A549 (cell line): ENCODE measurements at regions not wholly inside any gene's neighbourhood (a gene's known extent, or its start where the extent isn't known, plus 50 kb on each side); places are given as distances from the start of the nearest gene placed in this dataset.
"Not testable (repeated sequence)": the region's sequence is repeated elsewhere in the genome, so short reads cannot be mapped to it uniquely, and the experiment has no call there.

Experiments
- ATAC-seq, 2 experiments: fragments of 200-7000 bp in 1 of 2; fragments of >200 bp in 1 of 2; cut with Nextera tagmentation in 1 of 2; cut with Tn5 transposase in 1 of 2; 3 replicates each; pipeline versions ENCODE4 v1.8.0 to v1.9.1; 2018 to 2020; ENCODE audit warnings: mild to moderate bottlenecking in 1 of 2, moderate library complexity in 1 of 2
- CTCF ChIA-PET: fragments of 300-600 bp; sonication (Branson Sonifier 250); formaldehyde crosslinking; extraction: SDS; loops from one replicate; lab custom pipeline; 2021; ENCODE audit warnings: antibody characterized with exemption, inconsistent platforms; lab: Yijun Ruan, JAX
- POLR2A ChIA-PET: fragments of 350-600 bp; formaldehyde crosslinking; extraction: SDS; loops from one replicate; lab custom pipeline; 2021; ENCODE audit warnings: antibody characterized with exemption, inconsistent platforms; lab: Yijun Ruan, JAX
- DNase-seq, 2 experiments: peaks; one replicate each; pipeline versions ENCODE4 v3.0.0 to v3.0.0-alpha.2; 2011 to 2016; ENCODE audit warnings: low read depth in 1 of 2, low spot score in 1 of 2
- FAIRE-seq: peaks from 2 replicates; lab custom pipeline; 2011; peaks lifted over from hg19 to GRCh38; lab: Jason Lieb, UNC
- H3K27ac ChIP-seq, 2 experiments: fragments of >200 bp; sonication (Bioruptor Twin); formaldehyde crosslinking; 3 replicates each; pipeline ENCODE4 v1.5.1; 2016 to 2017
- H3K4me1 ChIP-seq: fragments of >200 bp; sonication (Bioruptor Twin); formaldehyde crosslinking; 3 replicates; pipeline ENCODE4 v1.6.1; 2016
- H3K4me2 ChIP-seq: fragments of >200 bp; sonication (Bioruptor Twin); formaldehyde crosslinking; 3 replicates; pipeline ENCODE4 v1.6.1; 2016
- H3K4me3 ChIP-seq: fragments of >200 bp; sonication (Bioruptor Twin); formaldehyde crosslinking; 3 replicates; pipeline ENCODE4 v1.5.1; 2016
- H3K9me3 ChIP-seq: fragments of >200 bp; sonication (Bioruptor Twin); formaldehyde crosslinking; 3 replicates; pipeline ENCODE4 v1.6.1; 2016
- BCL3 ChIP-seq: fragments of >200 bp; sonication (Bioruptor Twin); formaldehyde crosslinking; IDR thresholded peaks from 3 replicates; pipeline ENCODE4 v1.6.1; 2016
- CBX8 ChIP-seq: fragments of 200-600 bp; sonication (generic); IDR thresholded peaks from 2 replicates; pipeline ENCODE4 v1.6.1; 2016
- CHD4 ChIP-seq: fragments of 200-600 bp; sonication (generic); IDR thresholded peaks from 2 replicates; pipeline ENCODE4 v1.6.1; 2016; ENCODE audit warnings: antibody characterized with exemption, mild to moderate bottlenecking, borderline replicate concordance
- EHF ChIP-seq: fragments of 250-450 bp; sonication (Bioruptor Pico); IDR thresholded peaks from 2 replicates; pipeline ENCODE4 v1.5.0; 2020; ENCODE audit warnings: mild to moderate bottlenecking
- EHMT2 ChIP-seq: fragments of 200-600 bp; sonication (generic); IDR thresholded peaks from 2 replicates; pipeline ENCODE4 v1.6.1; 2016; ENCODE audit warnings: antibody characterized with exemption, low read depth, mild to moderate bottlenecking, moderate library complexity
- FOSL2 ChIP-seq, 2 experiments: fragments of 450-650 bp in 1 of 2; fragments of >200 bp in 1 of 2; sonication (Bioruptor Twin) in 1 of 2; formaldehyde crosslinking; IDR thresholded peaks; 2 replicates each; pipeline versions ENCODE4 v1.5.0 to v1.6.1; 2016 to 2020; ENCODE audit warnings: mild to moderate bottlenecking in 1 of 2, moderate library complexity in 1 of 2
- FOXS1 ChIP-seq: fragments of 250-450 bp; sonication (Bioruptor Pico); IDR thresholded peaks from 2 replicates; pipeline ENCODE4 v1.5.0; 2020; ENCODE audit warnings: mild to moderate bottlenecking, moderate library complexity
- HES2 ChIP-seq: fragments of >200 bp; sonication (Bioruptor Twin); formaldehyde crosslinking; IDR thresholded peaks from 2 replicates; pipeline ENCODE4 v1.6.1; 2016
- HEYL ChIP-seq: fragments of 250-450 bp; sonication (Bioruptor Pico); IDR thresholded peaks from 2 replicates; pipeline ENCODE4 v1.8.0; 2021; ENCODE audit warnings: mild to moderate bottlenecking, moderate library complexity
- HMGXB4 ChIP-seq: fragments of 250-450 bp; sonication (Bioruptor Pico); IDR thresholded peaks from 2 replicates; pipeline ENCODE4 v1.5.0; 2021; ENCODE audit warnings: mild to moderate bottlenecking, moderate library complexity, borderline replicate concordance
- HOXA7 ChIP-seq: fragments of 250-450 bp; sonication (Bioruptor Pico); IDR thresholded peaks from 2 replicates; pipeline ENCODE4 v1.5.0; 2020; ENCODE audit warnings: mild to moderate bottlenecking, moderate library complexity
- HOXB13 ChIP-seq: fragments of 250-450 bp; sonication (Bioruptor Pico); IDR thresholded peaks from 2 replicates; pipeline ENCODE4 v1.5.0; 2020; ENCODE audit warnings: low read depth, mild to moderate bottlenecking, moderate library complexity
- HOXB5 ChIP-seq: fragments of 250-450 bp; sonication (Bioruptor Pico); IDR thresholded peaks from 2 replicates; pipeline ENCODE4 v1.5.0; 2020; ENCODE audit warnings: mild to moderate bottlenecking, moderate library complexity
- JUN ChIP-seq, 2 experiments: fragments of >200 bp; sonication (Bioruptor Twin); formaldehyde crosslinking; IDR thresholded peaks; 2 replicates in 1 of 2; 3 replicates in 1 of 2; pipeline ENCODE4 v1.6.1; 2016 to 2017
- KDM1A ChIP-seq: fragments of 200-600 bp; sonication (generic); IDR thresholded peaks from 2 replicates; pipeline ENCODE4 v1.6.1; 2016; ENCODE audit warnings: low read depth, mild to moderate bottlenecking
- NFE2L2 ChIP-seq: fragments of 150-350 bp; conservative IDR thresholded peaks from 2 replicates; pipeline ENCODE4 v1.6.1; 2014; ENCODE audit warnings: low read length
- NR3C1 ChIP-seq: fragments of >200 bp; sonication (Bioruptor Twin); formaldehyde crosslinking; IDR thresholded peaks from 3 replicates; pipeline ENCODE4 v1.6.1; 2017
- PHF8 ChIP-seq: fragments of 200-600 bp; sonication (generic); IDR thresholded peaks from 2 replicates; pipeline ENCODE4 v1.6.1; 2016; ENCODE audit warnings: low read depth, mild to moderate bottlenecking, antibody characterized with exemption, moderate library complexity, borderline replicate concordance
- POLR2AphosphoS2 ChIP-seq: conservative IDR thresholded peaks from 2 replicates; pipeline ENCODE4 v1.6.1; 2012; ENCODE audit warnings: low read length, improper control_type of control experiment, inconsistent platforms
- RAD21 ChIP-seq, 2 experiments: fragments of >200 bp in 1 of 2; sonication (Bioruptor Twin) in 1 of 2; formaldehyde crosslinking in 1 of 2; IDR thresholded peaks in 1 of 2; conservative IDR thresholded peaks in 1 of 2; 2 replicates in 1 of 2; 3 replicates in 1 of 2; pipeline ENCODE4 v1.6.1; 2012 to 2018; ENCODE audit warnings: inconsistent platforms in 1 of 2
- RCOR1 ChIP-seq: fragments of 150-350 bp; IDR thresholded peaks from 2 replicates; pipeline ENCODE4 v1.6.1; 2014; ENCODE audit warnings: antibody characterized with exemption, low read length, low read depth
- SMC3 ChIP-seq: fragments of >200 bp; sonication (Bioruptor Twin); formaldehyde crosslinking; IDR thresholded peaks from 3 replicates; pipeline ENCODE4 v1.6.1; 2018; ENCODE audit warnings: inconsistent platforms
- SREBF2 ChIP-seq: fragments of 450-650 bp; IDR thresholded peaks from 2 replicates; pipeline ENCODE4 v1.6.1; 2014; ENCODE audit warnings: mild to moderate bottlenecking, moderate library complexity
- TP53 ChIP-seq: fragments of 250-450 bp; sonication (Bioruptor Pico); IDR thresholded peaks from 2 replicates; pipeline ENCODE4 v1.5.0; 2021; ENCODE audit warnings: mild to moderate bottlenecking, moderate library complexity
- ZFP36 ChIP-seq: fragments of 450-650 bp; IDR thresholded peaks from 2 replicates; pipeline ENCODE4 v1.6.1; 2014; ENCODE audit warnings: borderline replicate concordance; ENCODE audit not compliant: partially characterized antibody
- ZNF302 ChIP-seq: fragments of 250-450 bp; sonication (Bioruptor Pico); IDR thresholded peaks from 2 replicates; pipeline ENCODE4 v1.9.0; 2021; ENCODE audit warnings: inconsistent platforms, mild to moderate bottlenecking, moderate library complexity
- ZSCAN20 ChIP-seq: fragments of 250-450 bp; sonication (Bioruptor Pico); IDR thresholded peaks from 2 replicates; pipeline ENCODE4 v1.8.0; 2022; ENCODE audit warnings: mild to moderate bottlenecking, moderate library complexity
- WGBS: methylation state at CpG from one replicate; pipeline ENCODE4 v1.1.6; 2017; ENCODE audit errors: missing lambda C conversion rate; 5-methylcytosine and 5-hydroxymethylcytosine counted together

- no peak for ATAC-seq
- ChIA-PET POLR2A (interaction anchor here (1.0 kb wide), 1 partner anchor 8 kb away, joined by 3 read pairs; no protein-coding TSS in a partner anchor), CTCF (interaction anchor here (1.2 to 1.8 kb wide), 3 partner anchors 10 to 75 kb away, joined by 3 to 8 read pairs (median 3); no protein-coding TSS in a partner anchor)
- TF ChIP-seq RAD21 (conservative IDR thresholded peaks at IDR 0.05 in 1 of 2, IDR thresholded peaks at IDR 0.05 in 1 of 2) = no peak
- no peak for TF ChIP-seq ZSCAN20 (CRISPR knock-in tag)
- TF ChIP-seq FOXS1 (CRISPR knock-in tag) = no peak
- no peak for TF ChIP-seq FOSL2 (IDR thresholded peaks at IDR 0.05)
- no peak for TF ChIP-seq FOSL2 (CRISPR knock-in tag; IDR thresholded peaks at IDR 0.05)
- TF ChIP-seq EHF (CRISPR knock-in tag) = no peak
- TF ChIP-seq TP53 (CRISPR knock-in tag) = no peak
- TF ChIP-seq HOXA7 (CRISPR knock-in tag) = no peak
- TF ChIP-seq HES2 = no peak
- no peak for TF ChIP-seq KDM1A
- no peak for TF ChIP-seq CBX8
- TF ChIP-seq CHD4 = no peak
- no peak for TF ChIP-seq HOXB13 (CRISPR knock-in tag)
- DNase-seq = no peak
- 89% methylated on average over 4 of the region's 4 CpGs for WGBS
- Histone ChIP-seq H3K9me3 (no peaks in the 10 kb centered on the region), H3K4me2 (no peak overlapping the region), H3K4me3 (no peak overlapping the region), H3K27ac (peak overlapping the region; percentile 100; a peak in 4 of 6 replicates), H3K4me1 (peaks cover 40% of the 10 kb centered on the region)
- no peak for FAIRE-seq
Observed at GRCh38 chr6:43999628-44000027, 127.6 kb downstream of the MRPL14 start.

- CTCF ChIA-PET = interaction anchor here (1.0 to 1.6 kb wide), 4 partner anchors 9 to 229 kb away, joined by 3 to 6 read pairs (median 4); no protein-coding TSS in a partner anchor
- H3K9me3 ChIP-seq, DNase-seq, ATAC-seq, POLR2A ChIA-PET, H3K4me2 ChIP-seq, H3K4me3 ChIP-seq, FAIRE-seq: not testable (repeated sequence)
- H3K4me1 ChIP-seq = peaks cover 37% of the 10 kb centered on the region
- 97% methylated on average over 24 of the region's 24 CpGs for WGBS
- peak overlapping the region in 1 of 2 experiments; percentile 100; a peak in 1 of 6 replicates for H3K27ac ChIP-seq
Observed at GRCh38 chr6:43998592-43999243, 128.5 kb downstream of the MRPL14 start.

GRCh38 chr6:43997990-43998585, 129.2 kb downstream of the MRPL14 start:
- FAIRE-seq, H3K4me3 ChIP-seq, DNase-seq, H3K9me3 ChIP-seq, H3K27ac ChIP-seq, ATAC-seq, H3K4me2 ChIP-seq, POLR2A ChIA-PET: not testable (repeated sequence)
- peaks cover 37% of the 10 kb centered on the region for H3K4me1 ChIP-seq
- CTCF ChIA-PET = interaction anchor here (1.0 to 1.6 kb wide), 4 partner anchors 27 to 229 kb away, joined by 3 to 6 read pairs (median 4); no protein-coding TSS in a partner anchor
- no CpG with 5 or more reads among the region's 35 CpGs for WGBS

GRCh38 chr6:43997345-43997677, 129.9 kb downstream of the MRPL14 start:
- CTCF ChIA-PET = interaction anchor here (1.0 kb wide), 1 partner anchor 77 kb away, joined by 4 read pairs; no protein-coding TSS in a partner anchor
- H3K4me3 ChIP-seq = no peak overlapping the region
- H3K4me2 ChIP-seq = no peak overlapping the region
- 88% methylated on average over 1 of the region's 1 CpG for WGBS
- peaks cover 42% of the 10 kb centered on the region for H3K4me1 ChIP-seq
- H3K9me3 ChIP-seq = no peaks in the 10 kb centered on the region
- H3K27ac ChIP-seq = peak overlapping the region in 1 of 2 experiments; percentile 52; a peak in 2 of 6 replicates
- no peak for DNase-seq
- no peak for FAIRE-seq
- POLR2A ChIA-PET = interaction anchor here (0.8 kb wide), 1 partner anchor 227 kb away, joined by 4 read pairs; the partner anchor contains the start of gene VEGFA
- TF ChIP-seq SREBF2 = no peak
- TF ChIP-seq NFE2L2 = no peak
- TF ChIP-seq PHF8 = no peak
- no peak for TF ChIP-seq ZNF302 (CRISPR knock-in tag)
- no peak for TF ChIP-seq KDM1A
- no peak for TF ChIP-seq HOXB5 (CRISPR knock-in tag)
- no peak for TF ChIP-seq RCOR1
- no peak for TF ChIP-seq HEYL (CRISPR knock-in tag)
- TF ChIP-seq HMGXB4 = no peak
- no peak for TF ChIP-seq ZFP36
- no peak for TF ChIP-seq EHMT2
- TF ChIP-seq HOXB13 (CRISPR knock-in tag) = no peak
- no peak for TF ChIP-seq SMC3
- TF ChIP-seq BCL3 = no peak
- no peak for TF ChIP-seq CBX8
- no peak for TF ChIP-seq NR3C1
- TF ChIP-seq JUN (IDR thresholded peaks at IDR 0.05) = no peak
- TF ChIP-seq POLR2AphosphoS2 = no peak
- ATAC-seq = no peak
